ENCODE measurements at regions not wholly inside any gene's neighbourhood (a gene's known extent, or its start where the extent isn't known, plus 50 kb on each side); places are given as distances from the start of the nearest gene placed in this dataset.

DNA sequence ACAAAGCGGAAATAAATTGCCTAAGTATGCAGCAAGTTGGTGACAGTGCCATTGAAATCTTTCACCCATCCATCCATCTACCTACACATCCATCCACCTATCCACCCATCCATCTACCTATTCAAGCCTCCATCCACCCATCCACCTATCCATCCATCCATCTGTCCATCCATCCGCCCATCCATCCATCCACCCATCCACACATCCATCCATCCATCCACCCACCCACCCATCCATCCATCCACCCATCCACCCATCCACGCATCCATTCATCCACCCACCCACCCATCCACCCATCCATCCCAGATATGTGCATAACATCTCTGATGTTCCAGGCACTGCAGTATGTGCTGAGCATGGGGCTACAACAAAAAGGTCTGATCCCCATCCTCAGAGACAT is 277.5 kb downstream of the IRF8 start:
- no peaks in the 10 kb centered on the region for H3K4me1 Mint-ChIP-seq
- no peak overlapping the region for H3K4me3 Mint-ChIP-seq
- peaks cover 21% of the 10 kb centered on the region for H3K27me3 Mint-ChIP-seq
- DNase-seq, result no peak
- H3K36me3 Mint-ChIP-seq, result no peaks in the 10 kb centered on the region
- peaks cover 1% of the 10 kb centered on the region for H3K9me3 Mint-ChIP-seq
- H3K27ac Mint-ChIP-seq, result no peak overlapping the region

- no peaks in the 10 kb centered on the region for H3K4me1 Mint-ChIP-seq
- peaks cover 4% of the 10 kb centered on the region for H3K27me3 Mint-ChIP-seq
These were observed 281.3 kb downstream of the IRF8 start for GRCh38 chr16:86180244-86180643.

GRCh38 chr16:86180780-86181179 is 281.8 kb downstream of the IRF8 start:
- no peaks in the 10 kb centered on the region for H3K36me3 Mint-ChIP-seq
- H3K4me3 Mint-ChIP-seq, result no peak overlapping the region
- H3K27ac Mint-ChIP-seq, result no peak overlapping the region
- H3K9me3 Mint-ChIP-seq, result peaks cover 1% of the 10 kb centered on the region
- H3K4me1 Mint-ChIP-seq, result no peaks in the 10 kb centered on the region
- H3K27me3 Mint-ChIP-seq, result peaks cover 4% of the 10 kb centered on the region
- DNase-seq, result no peak

More at GRCh38 chr16:86180244-86180643, 281.3 kb downstream of the IRF8 start:
- H3K27ac Mint-ChIP-seq, result no peak overlapping the region
- H3K36me3 Mint-ChIP-seq, result no peaks in the 10 kb centered on the region
- H3K4me3 Mint-ChIP-seq, result no peak overlapping the region
- peaks cover 1% of the 10 kb centered on the region for H3K9me3 Mint-ChIP-seq
- DNase-seq, result no peak

- Mint-ChIP-seq H3K4me3 (no peak overlapping the region), H3K36me3 (no peaks in the 10 kb centered on the region), H3K27ac (no peak overlapping the region), H3K4me1 (no peaks in the 10 kb centered on the region), H3K9me3 (peaks cover 1% of the 10 kb centered on the region), H3K27me3 (peaks cover 4% of the 10 kb centered on the region)
- no peak for DNase-seq
These were observed 282.6 kb downstream of the IRF8 start for GRCh38 chr16:86181526-86181925.

- H3K36me3 Mint-ChIP-seq, result no peaks in the 10 kb centered on the region
These were observed 285.2 kb downstream of the IRF8 start for GRCh38 chr16:86184185-86184584.

DNA sequence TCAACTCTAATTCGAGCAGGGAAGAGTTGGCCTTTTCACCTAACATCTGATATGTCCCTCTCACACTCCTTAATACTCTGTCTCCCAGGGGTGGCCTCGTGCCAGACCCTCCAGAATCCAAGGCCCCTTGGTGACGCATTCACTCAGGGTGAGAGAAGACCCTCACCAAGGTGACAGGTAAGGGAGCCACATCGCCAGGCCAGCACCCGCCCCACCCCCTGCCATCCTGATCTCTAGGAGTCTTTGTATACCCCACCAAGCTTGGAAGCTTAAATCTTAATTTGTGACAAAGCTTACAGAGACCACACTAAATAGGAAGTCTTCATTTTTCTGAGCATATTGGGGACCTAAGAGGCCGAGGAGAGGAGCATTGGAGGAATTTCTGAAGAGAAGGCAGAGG is 286.1 kb downstream of the IRF8 start:
- no peak for DNase-seq
- H3K36me3 Mint-ChIP-seq, result no peaks in the 10 kb centered on the region
- no peaks in the 10 kb centered on the region for H3K4me1 Mint-ChIP-seq
- no peak overlapping the region for H3K4me3 Mint-ChIP-seq
- H3K9me3 Mint-ChIP-seq, result no peaks in the 10 kb centered on the region
- H3K27ac Mint-ChIP-seq, result no peak overlapping the region
- H3K27me3 Mint-ChIP-seq, result no peaks in the 10 kb centered on the region

More at GRCh38 chr16:86184185-86184584, 285.2 kb downstream of the IRF8 start:
- H3K27ac Mint-ChIP-seq, result no peak overlapping the region
- no peaks in the 10 kb centered on the region for H3K9me3 Mint-ChIP-seq
- H3K27me3 Mint-ChIP-seq, result no peaks in the 10 kb centered on the region
- DNase-seq, result no peak
- no peak overlapping the region for H3K4me3 Mint-ChIP-seq
- H3K4me1 Mint-ChIP-seq, result no peaks in the 10 kb centered on the region

- peaks cover 9% of the 10 kb centered on the region for H3K27me3 Mint-ChIP-seq
- H3K4me3 Mint-ChIP-seq, result no peak overlapping the region
- no peaks in the 10 kb centered on the region for H3K9me3 Mint-ChIP-seq
- no peak for DNase-seq
- H3K27ac Mint-ChIP-seq, result no peak overlapping the region
- H3K4me1 Mint-ChIP-seq, result no peaks in the 10 kb centered on the region
- no peaks in the 10 kb centered on the region for H3K36me3 Mint-ChIP-seq
These were observed 287.4 kb downstream of the IRF8 start for GRCh38 chr16:86186313-86186712.

- Mint-ChIP-seq H3K4me3 (no peak overlapping the region), H3K9me3 (no peaks in the 10 kb centered on the region), H3K36me3 (no peaks in the 10 kb centered on the region), H3K27me3 (peaks cover 32% of the 10 kb centered on the region), H3K4me1 (no peaks in the 10 kb centered on the region), H3K27ac (no peak overlapping the region)
- no peak for DNase-seq
These were observed 291.0 kb downstream of the IRF8 start for GRCh38 chr16:86189934-86190333.

- no peak overlapping the region for H3K27ac Mint-ChIP-seq
- H3K27me3 Mint-ChIP-seq, result peaks cover 44% of the 10 kb centered on the region
- H3K4me3 Mint-ChIP-seq, result no peak overlapping the region
These were observed 292.7 kb downstream of the IRF8 start for GRCh38 chr16:86191663-86192062.

DNA sequence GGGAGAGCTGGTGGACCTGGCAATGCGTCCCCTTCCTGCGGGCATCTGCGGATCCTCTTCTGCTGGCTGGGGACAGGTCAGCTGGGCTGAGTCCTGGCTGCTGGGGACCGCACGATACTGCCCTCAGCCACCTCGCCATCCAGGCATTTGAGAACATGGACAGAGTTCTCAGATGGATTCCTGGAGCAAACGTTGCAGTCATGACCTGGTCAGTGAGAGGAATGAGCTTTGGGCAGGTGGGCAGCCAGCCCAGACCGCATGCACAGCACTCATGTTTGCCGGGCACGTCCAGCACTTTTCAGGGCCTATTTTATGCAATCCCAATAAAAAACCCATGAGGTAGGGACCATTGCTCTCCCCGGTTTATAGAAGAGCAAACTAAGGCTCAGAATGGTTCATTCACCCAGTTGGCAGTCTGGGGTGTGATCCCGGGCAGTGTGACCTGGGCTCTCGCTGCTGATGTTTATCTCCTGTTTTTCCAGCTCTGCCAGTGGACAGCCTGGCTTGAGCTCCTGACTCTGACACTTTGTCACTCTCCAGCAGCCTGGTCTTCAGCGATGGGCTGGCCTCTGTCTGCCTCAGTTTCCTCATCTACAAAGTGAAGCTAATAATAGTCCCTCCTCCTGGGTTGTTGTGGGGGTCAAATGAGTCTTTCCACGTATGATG is 294.7 kb downstream of the IRF8 start:
- Mint-ChIP-seq H3K9me3 (no peaks in the 10 kb centered on the region), H3K27me3 (peaks cover 63% of the 10 kb centered on the region), H3K4me3 (no peak overlapping the region), H3K4me1 (no peaks in the 10 kb centered on the region), H3K36me3 (no peaks in the 10 kb centered on the region), H3K27ac (no peak overlapping the region)
- no peak for DNase-seq

More at GRCh38 chr16:86191663-86192062, 292.7 kb downstream of the IRF8 start:
- Mint-ChIP-seq H3K36me3 (no peaks in the 10 kb centered on the region), H3K4me1 (no peaks in the 10 kb centered on the region), H3K9me3 (no peaks in the 10 kb centered on the region)
- DNase-seq, result no peak

DNA sequence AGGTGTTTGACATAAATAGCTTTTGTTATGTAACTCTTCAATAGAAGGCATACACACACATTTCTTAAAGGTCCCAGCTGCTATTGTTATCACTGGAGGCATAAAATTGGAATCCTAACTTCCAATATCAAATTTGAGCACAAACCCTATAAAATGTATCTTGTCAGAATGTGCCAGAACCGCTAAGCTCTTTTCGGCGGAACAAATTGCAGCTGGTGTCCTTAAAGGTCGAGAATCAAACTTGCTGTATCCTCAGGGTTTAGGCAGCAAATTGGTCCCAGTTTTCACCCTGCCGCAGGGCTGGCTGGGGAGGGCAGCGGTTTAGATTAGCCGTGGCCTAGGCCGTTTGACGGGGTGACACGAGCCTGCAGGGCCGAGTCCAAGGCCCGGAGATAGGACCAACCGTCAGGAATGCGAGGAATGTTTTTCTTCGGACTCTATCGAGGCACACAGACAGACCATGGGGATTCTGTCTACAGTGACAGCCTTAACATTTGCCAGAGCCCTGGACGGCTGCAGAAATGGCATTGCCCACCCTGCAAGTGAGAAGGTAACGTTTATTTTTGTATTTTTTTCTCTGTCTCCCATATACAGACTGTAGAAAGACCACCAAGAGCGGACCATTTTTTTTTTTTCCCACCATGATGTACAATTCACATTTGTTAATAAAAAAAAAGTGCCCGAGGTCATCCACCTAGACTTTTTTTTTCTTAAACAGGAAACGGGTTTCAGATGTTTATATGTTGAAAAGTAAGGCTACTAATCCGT is 297.1 kb downstream of the IRF8 start:
- Mint-ChIP-seq H3K36me3 (no peaks in the 10 kb centered on the region), H3K4me1 (no peaks in the 10 kb centered on the region), H3K27me3 (peaks cover 80% of the 10 kb centered on the region), H3K9me3 (no peaks in the 10 kb centered on the region), H3K4me3 (no peak overlapping the region), H3K27ac (no peak overlapping the region)
- no peak for DNase-seq

DNA sequence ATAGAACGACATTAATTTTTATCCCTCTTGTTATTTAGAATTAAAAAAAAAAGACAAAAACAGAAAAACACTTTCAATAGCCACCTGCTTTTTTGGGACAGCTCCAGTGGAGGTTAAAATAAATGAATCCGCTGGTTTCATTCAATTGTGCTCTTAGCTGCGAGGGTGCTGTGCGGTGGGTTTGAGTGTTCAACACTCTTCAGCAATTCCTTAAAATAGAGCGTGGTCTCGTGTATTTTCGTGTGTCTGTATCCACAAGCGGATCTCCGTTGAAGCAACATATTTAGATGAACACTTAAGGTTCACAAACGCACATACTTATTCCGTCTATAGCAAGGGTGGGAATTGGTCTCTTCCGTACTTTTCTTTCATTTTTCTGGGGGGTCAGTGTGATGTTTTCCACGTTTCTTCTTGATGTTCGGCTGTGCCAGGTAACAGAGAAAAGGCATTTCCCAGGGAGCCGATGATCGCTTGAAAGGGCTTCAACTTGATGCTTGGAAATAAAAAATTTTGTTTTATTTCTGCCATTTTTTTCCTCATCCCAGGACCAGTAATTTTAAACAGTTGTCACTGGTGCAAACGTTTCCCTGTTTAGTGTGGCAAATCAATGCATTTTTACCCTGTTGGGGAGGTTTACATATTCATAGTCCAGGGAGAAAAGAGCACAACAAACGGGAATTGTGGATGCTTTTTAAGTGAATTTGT is 297.9 kb downstream of the IRF8 start:
- no peak for DNase-seq
- H3K4me3 Mint-ChIP-seq, result no peak overlapping the region
- H3K9me3 Mint-ChIP-seq, result no peaks in the 10 kb centered on the region
- H3K36me3 Mint-ChIP-seq, result no peaks in the 10 kb centered on the region
- H3K27me3 Mint-ChIP-seq, result peaks cover 80% of the 10 kb centered on the region
- H3K27ac Mint-ChIP-seq, result no peak overlapping the region
- H3K4me1 Mint-ChIP-seq, result no peaks in the 10 kb centered on the region

- Mint-ChIP-seq H3K9me3 (no peaks in the 10 kb centered on the region), H3K36me3 (no peaks in the 10 kb centered on the region), H3K4me3 (no peak overlapping the region), H3K27me3 (peaks cover 83% of the 10 kb centered on the region), H3K27ac (no peak overlapping the region), H3K4me1 (no peaks in the 10 kb centered on the region)
- DNase-seq, result no peak
These were observed 299.5 kb downstream of the IRF8 start for GRCh38 chr16:86198206-86199118.

DNA sequence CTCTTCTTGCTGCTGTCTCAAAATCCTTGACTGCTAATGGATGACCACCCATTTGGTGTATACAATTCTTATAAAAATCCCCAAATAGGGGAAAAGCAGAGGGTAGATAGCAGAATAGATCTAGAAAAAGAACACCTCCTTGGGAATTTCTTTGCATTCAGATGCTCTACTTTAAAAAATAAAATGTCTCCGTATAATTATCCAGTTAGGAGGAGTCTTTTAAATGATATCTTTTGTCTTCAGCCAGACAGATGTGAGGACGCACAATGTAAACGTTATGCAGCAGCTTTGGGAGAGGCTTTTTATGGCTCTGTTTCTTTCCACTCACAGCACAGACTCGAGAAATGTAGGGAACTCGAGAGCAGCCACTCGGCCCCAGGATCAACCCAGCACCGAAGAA is 300.2 kb downstream of the IRF8 start:
- DNase-seq, result no peak
- no peak overlapping the region for H3K27ac Mint-ChIP-seq
- no peaks in the 10 kb centered on the region for H3K9me3 Mint-ChIP-seq
- H3K27me3 Mint-ChIP-seq, result peaks cover 76% of the 10 kb centered on the region
- H3K4me3 Mint-ChIP-seq, result no peak overlapping the region
- H3K36me3 Mint-ChIP-seq, result no peaks in the 10 kb centered on the region
- no peaks in the 10 kb centered on the region for H3K4me1 Mint-ChIP-seq
